Trophoblast cell (in vitro differentiated cells and primary cell): ENCODE measurements at regions not wholly inside any gene's neighbourhood (a gene's known extent, or its start where the extent isn't known, plus 50 kb on each side); places are given as distances from the start of the nearest gene placed in this dataset.
"Not testable (repeated sequence)": the region's sequence is repeated elsewhere in the genome, so short reads cannot be mapped to it uniquely, and the experiment has no call there.

Experiments used
- DNase-seq, 2 donors: peaks; one replicate each; pipeline ENCODE4 v3.0.0-alpha.2; 2016
- H2AFZ ChIP-seq: 2 replicates; pipeline ENCODE4 v1.6.1; 2013; ENCODE audit warnings: low read length, moderate library complexity, mild to moderate bottlenecking; ENCODE audit not compliant: insufficient read depth, poor library complexity
- H2AK5ac ChIP-seq: 2 replicates; pipeline ENCODE4 v1.6.1; 2013; ENCODE audit warnings: mild to moderate bottlenecking, low read length
- H2BK120ac ChIP-seq: 2 replicates; pipeline ENCODE4 v1.6.1; 2013; ENCODE audit warnings: low read length, mild to moderate bottlenecking, moderate library complexity; ENCODE audit not compliant: insufficient read depth, poor library complexity
- H2BK12ac ChIP-seq: 2 replicates; pipeline ENCODE4 v1.6.1; 2013; ENCODE audit warnings: mild to moderate bottlenecking, low read length, moderate library complexity
- H2BK5ac ChIP-seq: 2 replicates; pipeline ENCODE4 v1.6.1; 2013; ENCODE audit warnings: low read length, low read depth, moderate library complexity, mild to moderate bottlenecking; ENCODE audit not compliant: poor library complexity
- H3K14ac ChIP-seq: 2 replicates; pipeline ENCODE4 v1.6.1; 2013; ENCODE audit warnings: mild to moderate bottlenecking, low read length
- H3K18ac ChIP-seq: 2 replicates; pipeline ENCODE4 v1.6.1; 2013; ENCODE audit warnings: mild to moderate bottlenecking, low read length
- H3K23ac ChIP-seq: 2 replicates; pipeline ENCODE4 v1.6.1; 2013; ENCODE audit warnings: low read length
- H3K27ac ChIP-seq: 2 replicates; pipeline ENCODE4 v1.5.1; 2013; ENCODE audit warnings: low read depth, mild to moderate bottlenecking, inconsistent platforms, low read length, moderate library complexity
- H3K27me3 ChIP-seq: 2 replicates; pipeline ENCODE4 v1.6.1; 2013; ENCODE audit warnings: inconsistent platforms, mild to moderate bottlenecking, low read length, moderate library complexity; ENCODE audit not compliant: insufficient read depth
- H3K36me3 ChIP-seq, 2 experiments: 1 replicate in 1 of 2; 2 replicates in 1 of 2; pipeline ENCODE4 v1.6.1; 2013; ENCODE audit warnings: low read length in 2 of 2, mild to moderate bottlenecking in 2 of 2, moderate library complexity in 1 of 2; ENCODE audit not compliant: insufficient read depth in 2 of 2, control insufficient read depth in 1 of 2
- H3K4ac ChIP-seq: 2 replicates; pipeline ENCODE4 v1.6.1; 2013; ENCODE audit warnings: low read depth, mild to moderate bottlenecking, low read length, moderate library complexity
- H3K4me1 ChIP-seq, 2 experiments: 1 replicate in 1 of 2; 2 replicates in 1 of 2; pipeline ENCODE4 v1.6.1; 2013; ENCODE audit warnings: low read length in 2 of 2, mild to moderate bottlenecking in 2 of 2, moderate library complexity in 1 of 2; ENCODE audit not compliant: insufficient read depth in 2 of 2, control insufficient read depth in 1 of 2
- H3K4me2 ChIP-seq: 2 replicates; pipeline ENCODE4 v1.6.1; 2013; ENCODE audit warnings: inconsistent platforms, mild to moderate bottlenecking, low read length, moderate library complexity
- H3K4me3 ChIP-seq: 2 replicates; pipeline ENCODE4 v1.5.1; 2013; ENCODE audit warnings: mild to moderate bottlenecking, low read depth, low read length, inconsistent platforms
- H3K79me1 ChIP-seq: one replicate; pipeline ENCODE4 v1.6.1; 2013; ENCODE audit warnings: low read length
- H3K79me2 ChIP-seq: 2 replicates; pipeline ENCODE4 v1.6.1; 2013; ENCODE audit warnings: low read length, mild to moderate bottlenecking; ENCODE audit not compliant: control insufficient read depth, insufficient read depth, poor library complexity
- H3K9ac ChIP-seq: 2 replicates; pipeline ENCODE4 v1.6.1; 2013; ENCODE audit warnings: mild to moderate bottlenecking, low read length
- H3K9me3 ChIP-seq: 2 replicates; pipeline ENCODE4 v1.6.1; 2013; ENCODE audit warnings: low read depth, mild to moderate bottlenecking, control low read depth, inconsistent platforms, low read length; ENCODE audit not compliant: insufficient read depth
- H4K12ac ChIP-seq: 2 replicates; pipeline ENCODE4 v1.6.1; 2013; ENCODE audit warnings: low read depth, mild to moderate bottlenecking, low read length, moderate library complexity
- H4K8ac ChIP-seq: 2 replicates; pipeline ENCODE4 v1.6.1; 2013; ENCODE audit warnings: low read depth, mild to moderate bottlenecking, low read length, moderate library complexity
- H4K91ac ChIP-seq: one replicate; pipeline ENCODE4 v1.6.1; 2013; ENCODE audit warnings: low read depth, mild to moderate bottlenecking, low read length, moderate library complexity
- WGBS: extraction: QIAGEN DNeasy Blood & Tissue Kit; methylation state at CpG from one replicate; pipeline ENCODE4 v1.1.7; 2013; ENCODE audit warnings: missing lambda C conversion rate; ENCODE audit not compliant: insufficient read length, insufficient coverage; ENCODE audit errors: extremely low coverage; 5-methylcytosine and 5-hydroxymethylcytosine counted together

DNA sequence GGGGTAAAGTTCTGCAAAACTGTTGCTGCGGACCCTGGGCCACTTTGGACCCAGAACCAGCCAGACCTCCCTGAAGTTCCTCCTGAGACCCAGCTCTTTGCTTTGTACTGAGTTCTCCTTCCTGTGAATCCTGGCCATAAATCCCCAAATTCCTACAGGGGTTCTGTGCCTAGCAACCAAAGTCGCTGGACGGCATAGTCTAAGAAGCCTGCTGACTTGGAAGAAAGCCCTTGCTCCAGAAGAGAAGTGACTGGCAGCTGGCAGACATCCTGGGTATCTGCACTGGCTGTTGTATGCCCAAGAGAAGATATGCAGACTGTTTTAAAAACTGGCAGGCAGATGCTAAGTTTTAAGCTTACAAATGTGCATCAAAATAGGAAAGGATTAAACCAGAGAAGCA lies 99.9 kb upstream of the SLC24A4 start:
- H3K79me1 ChIP-seq: no peaks in the 10 kb centered on the region
- no peak overlapping the region for H2BK5ac ChIP-seq
- no peak overlapping the region for H4K91ac ChIP-seq
- H2AK5ac ChIP-seq: no peak overlapping the region
- no CpG with 5 or more reads among the region's 3 CpGs for WGBS
- no peak overlapping the region for H4K12ac ChIP-seq
- H2BK12ac ChIP-seq: no peak overlapping the region
- H4K8ac ChIP-seq: no peak overlapping the region
- no peak overlapping the region for H3K14ac ChIP-seq
- H2BK120ac ChIP-seq: no peak overlapping the region
- no peak overlapping the region for H3K18ac ChIP-seq
- H3K4me2 ChIP-seq: no peak overlapping the region
- H3K4ac ChIP-seq: no peak overlapping the region
- no peak overlapping the region for H3K9ac ChIP-seq
- no peaks in the 10 kb centered on the region for H3K27me3 ChIP-seq
- H3K27ac ChIP-seq: no peak overlapping the region
- no peaks in the 10 kb centered on the region for H3K9me3 ChIP-seq
- DNase-seq: no peak
- H3K4me3 ChIP-seq: no peak overlapping the region
- no peaks in the 10 kb centered on the region for H3K36me3 ChIP-seq
- no peaks in the 10 kb centered on the region for H3K79me2 ChIP-seq
- H3K4me1 ChIP-seq: no peaks in the 10 kb centered on the region
- no peak overlapping the region for H3K23ac ChIP-seq
- no peak overlapping the region for H2AFZ ChIP-seq

DNA sequence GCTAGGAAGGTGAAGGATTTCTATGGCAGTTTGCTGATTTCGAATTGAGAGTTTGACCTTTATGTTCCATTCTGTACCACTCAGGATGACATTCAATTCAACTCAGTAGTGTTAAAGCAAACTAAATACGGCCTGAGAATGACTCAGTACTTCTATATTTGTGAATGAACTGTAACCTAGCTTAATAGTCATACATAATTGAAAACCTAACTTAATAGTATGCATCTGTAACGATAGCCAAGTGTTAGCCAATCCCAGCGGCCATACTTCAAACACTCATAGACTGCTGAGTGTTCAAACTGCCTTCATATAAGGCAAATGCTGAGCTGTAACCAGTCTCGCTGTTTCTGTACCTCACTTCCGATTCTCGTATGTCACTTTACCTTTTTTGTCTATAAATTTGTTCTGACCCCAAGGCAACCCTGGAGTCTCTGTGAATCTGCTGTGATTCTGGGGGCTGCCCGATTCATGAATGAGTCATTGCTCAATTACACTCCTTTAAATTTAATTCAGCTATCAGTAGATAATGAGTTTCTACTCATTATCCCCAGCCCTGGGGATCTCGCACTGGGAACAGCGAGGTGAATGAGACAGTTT lies 98.5 kb upstream of the SLC24A4 start:
- H4K12ac ChIP-seq: no peak overlapping the region
- H3K18ac ChIP-seq: no peak overlapping the region
- H3K4me2 ChIP-seq: no peak overlapping the region
- no peak overlapping the region for H2AFZ ChIP-seq
- H2BK5ac ChIP-seq: no peak overlapping the region
- H3K4me3 ChIP-seq: no peak overlapping the region
- H3K79me2 ChIP-seq: no peaks in the 10 kb centered on the region
- H3K36me3 ChIP-seq: no peaks in the 10 kb centered on the region
- no peak overlapping the region for H3K27ac ChIP-seq
- H2BK12ac ChIP-seq: no peak overlapping the region
- no peak overlapping the region for H4K8ac ChIP-seq
- H3K9ac ChIP-seq: no peak overlapping the region
- no peak overlapping the region for H4K91ac ChIP-seq
- WGBS: no CpG with 5 or more reads among the region's 10 CpGs
- no peak overlapping the region for H2BK120ac ChIP-seq
- H3K79me1 ChIP-seq: no peaks in the 10 kb centered on the region
- H3K23ac ChIP-seq: no peak overlapping the region
- no peak for DNase-seq
- H3K9me3 ChIP-seq: no peaks in the 10 kb centered on the region
- no peak overlapping the region for H3K4ac ChIP-seq
- H3K14ac ChIP-seq: no peak overlapping the region
- no peaks in the 10 kb centered on the region for H3K4me1 ChIP-seq
- no peaks in the 10 kb centered on the region for H3K27me3 ChIP-seq
- H2AK5ac ChIP-seq: no peak overlapping the region

- Histone ChIP-seq H4K8ac (no peak overlapping the region), H3K27me3 (no peaks in the 10 kb centered on the region), H3K36me3 (no peaks in the 10 kb centered on the region), H4K12ac (no peak overlapping the region), H3K4me1 (no peaks in the 10 kb centered on the region), H3K14ac (no peak overlapping the region), H4K91ac (no peak overlapping the region), H3K18ac (no peak overlapping the region), H3K23ac (no peak overlapping the region), H2AK5ac (no peak overlapping the region), H2BK12ac (no peak overlapping the region), H3K79me2 (no peaks in the 10 kb centered on the region), H2BK5ac (no peak overlapping the region), H2BK120ac (no peak overlapping the region), H3K9ac (no peak overlapping the region), H3K4ac (no peak overlapping the region), H3K27ac (no peak overlapping the region), H2AFZ (no peak overlapping the region), H3K4me3 (no peak overlapping the region), H3K9me3 (no peaks in the 10 kb centered on the region), H3K4me2 (no peak overlapping the region), H3K79me1 (no peaks in the 10 kb centered on the region)
- WGBS: no CpG with 5 or more reads among the region's 2 CpGs
- no peak for DNase-seq
These were observed 97.2 kb upstream of the SLC24A4 start for GRCh38 chr14:92225731-92226130.

- not testable (repeated sequence) for H4K12ac ChIP-seq, H3K4me3 ChIP-seq, H3K14ac ChIP-seq, H2AFZ ChIP-seq, H3K4me2 ChIP-seq, H3K4ac ChIP-seq, H4K91ac ChIP-seq, H3K23ac ChIP-seq, H2BK5ac ChIP-seq, H3K79me1 ChIP-seq, H3K79me2 ChIP-seq, H2BK12ac ChIP-seq, H4K8ac ChIP-seq, H3K9me3 ChIP-seq, H2BK120ac ChIP-seq, H3K9ac ChIP-seq, DNase-seq, H3K18ac ChIP-seq, H3K27me3 ChIP-seq, H3K27ac ChIP-seq, H2AK5ac ChIP-seq, H3K36me3 ChIP-seq, H3K4me1 ChIP-seq
These were observed 96.8 kb upstream of the SLC24A4 start for GRCh38 chr14:92226166-92226565.
